ENCODE measurements at regions not wholly inside any gene's neighbourhood (a gene's known extent, or its start where the extent isn't known, plus 50 kb on each side); places are given as distances from the start of the nearest gene placed in this dataset.

- TF ChIP-seq CTCF (conservative IDR thresholded peaks at IDR 0.05; ENCODE audit: low read depth, low read length), result no peak
- no peak for TF ChIP-seq EZH2phosphoT487 (IDR thresholded peaks at IDR 0.05; ENCODE audit: borderline replicate concordance, low read length)
Measured at GRCh38 chr11:33624083-33624482, 76.5 kb downstream of the C11orf91 start.

Data from PC-3 (cell line).